GM18511 (cell line): ENCODE measurements at regions not wholly inside any gene's neighbourhood (a gene's known extent, or its start where the extent isn't known, plus 50 kb on each side); places are given as distances from the start of the nearest gene placed in this dataset.

Experiments
- ATAC-seq: cut with Tn5 transposase; IDR thresholded peaks from one replicate; pipeline ENCODE4 v1.9.1; 2021; ENCODE audit warnings: mild to moderate bottlenecking, moderate library complexity; ENCODE audit not compliant: unreplicated experiment

- no peak for ATAC-seq
Observed at GRCh38 chr6:84467296-84467695, 239.9 kb upstream of the CEP162 start.

- no peak for ATAC-seq
Observed at GRCh38 chr6:84466511-84466910, 239.1 kb upstream of the CEP162 start.

GRCh38 chr6:84464471-84464870 is 237.0 kb upstream of the CEP162 start:
- no peak for ATAC-seq

- ATAC-seq, result no peak
Observed at GRCh38 chr6:84462698-84463097, 235.3 kb upstream of the CEP162 start.

- ATAC-seq, result no peak
Observed at GRCh38 chr6:84461461-84461860, 234.0 kb upstream of the CEP162 start.

- no peak for ATAC-seq
Observed at GRCh38 chr6:84460491-84460890, 233.0 kb upstream of the CEP162 start.

- no peak for ATAC-seq
Observed at GRCh38 chr6:84459401-84459800, 232.0 kb upstream of the CEP162 start.

- no peak for ATAC-seq
Observed at GRCh38 chr6:84458271-84458670, 230.8 kb upstream of the CEP162 start.

- ATAC-seq, result no peak
Observed at GRCh38 chr6:84457276-84457675, 229.8 kb upstream of the CEP162 start.

- no peak for ATAC-seq
Observed at GRCh38 chr6:84456803-84457202, 229.4 kb upstream of the CEP162 start.

GRCh38 chr6:84455511-84456029 is 228.1 kb upstream of the CEP162 start:
- ATAC-seq, result no peak

- no peak for ATAC-seq
Observed at GRCh38 chr6:84453499-84453898, 226.1 kb upstream of the CEP162 start.

- no peak for ATAC-seq
Observed at GRCh38 chr6:84450018-84450417, 222.6 kb upstream of the CEP162 start.

- no peak for ATAC-seq
Observed at GRCh38 chr6:84449220-84449619, 221.8 kb upstream of the CEP162 start.

GRCh38 chr6:84448331-84448730 is 220.9 kb upstream of the CEP162 start:
- ATAC-seq, result no peak

GRCh38 chr6:84447651-84448050 is 220.2 kb upstream of the CEP162 start:
- ATAC-seq, result no peak

- no peak for ATAC-seq
Observed at GRCh38 chr6:84445068-84445467, 217.6 kb upstream of the CEP162 start.

- ATAC-seq, result no peak
Observed at GRCh38 chr6:84442208-84442607, 214.8 kb upstream of the CEP162 start.

GRCh38 chr6:84441456-84441855 is 214.0 kb upstream of the CEP162 start:
- no peak for ATAC-seq

- ATAC-seq, result no peak
Observed at GRCh38 chr6:84434550-84434949, 207.1 kb upstream of the CEP162 start.

GRCh38 chr6:84432619-84433018 is 205.2 kb upstream of the CEP162 start:
- ATAC-seq, result no peak

- ATAC-seq, result peak; percentile 74
Observed at GRCh38 chr6:84428300-84428907, 201.0 kb upstream of the CEP162 start.
